HEK293T (cell line): ENCODE measurements at regions not wholly inside any gene's neighbourhood (a gene's known extent, or its start where the extent isn't known, plus 50 kb on each side); places are given as distances from the start of the nearest gene placed in this dataset.

Source experiments
- ARNT ChIP-seq: fragments of 450-650 bp; IDR thresholded peaks from 2 replicates; pipeline ENCODE4 v1.6.1; 2017; ENCODE audit warnings: mild to moderate bottlenecking
- HDGF ChIP-seq: fragments of 450-650 bp; IDR thresholded peaks from 2 replicates; pipeline ENCODE4 v1.6.1; 2017; ENCODE audit warnings: antibody characterized with exemption, borderline replicate concordance
- NFRKB ChIP-seq: fragments of 450-650 bp; IDR thresholded peaks from 2 replicates; pipeline ENCODE4 v1.6.1; 2016; ENCODE audit warnings: mild to moderate bottlenecking, moderate library complexity
- SUZ12 ChIP-seq: fragments of 450-650 bp; IDR thresholded peaks from 2 replicates; pipeline ENCODE4 v1.6.1; 2016; ENCODE audit warnings: mild to moderate bottlenecking

DNA sequence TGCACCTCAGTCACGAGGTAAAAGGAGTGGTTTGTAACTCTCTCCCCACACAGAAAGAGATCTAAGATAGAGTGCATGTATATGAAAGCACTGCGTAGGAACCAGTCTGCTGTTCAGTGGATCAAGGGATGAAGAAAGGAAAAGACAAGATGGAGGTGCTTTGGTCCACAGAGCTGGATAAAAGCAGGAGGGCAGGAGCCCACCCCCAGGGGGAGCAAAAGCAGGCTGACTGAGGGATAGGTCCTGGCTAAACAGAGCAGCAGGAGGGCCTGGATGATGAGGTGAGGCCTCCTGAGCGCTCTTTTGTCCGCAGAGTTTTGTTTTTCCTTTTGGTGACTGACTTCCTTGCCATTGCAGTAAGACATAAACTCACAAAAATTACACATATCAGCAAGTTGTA is 293.5 kb upstream of the C9orf72 start:
- TF ChIP-seq HDGF (no peak), NFRKB (no peak), SUZ12 (no peak), ARNT (no peak)
